PC-3 (cell line): ENCODE measurements at regions not wholly inside any gene's neighbourhood (a gene's known extent, or its start where the extent isn't known, plus 50 kb on each side); places are given as distances from the start of the nearest gene placed in this dataset.

Experiments used
- ATAC-seq: fragments of 200-7000 bp; cut with Tn5 transposase; 2 replicates; pipeline ENCODE4 v1.9.1; 2020; ENCODE audit warnings: mild to moderate bottlenecking, moderate library complexity
- BruUV-seq: library from RNA; stranded (reverse); fragments of 400-500 nt; replicated peaks from 2 replicates; lab custom pipeline; 2021; lab: Mats Ljungman, UMichigan
- CTCF ChIA-PET: fragments of 300-600 bp; sonication (Branson Sonifier 250); formaldehyde crosslinking; loops from one replicate; lab custom pipeline; 2022; ENCODE audit warnings: antibody characterized with exemption; lab: Charles Lee
- POLR2A ChIA-PET: fragments of 300-600 bp; sonication (Branson Sonifier 250); formaldehyde crosslinking; loops from one replicate; lab custom pipeline; 2022; ENCODE audit warnings: antibody characterized with exemption; ENCODE audit not compliant: unreplicated experiment; lab: Charles Lee
- DNase-seq: peaks from one replicate; pipeline ENCODE4 v3.0.0-alpha.2; 2015
- H2AFZ ChIP-seq: fragments of 300-600 bp; sonication (generic); 2 replicates; pipeline ENCODE4 v1.6.0; 2016; ENCODE audit warnings: antibody characterized with exemption, low read length
- H3F3A ChIP-seq: fragments of 300-600 bp; sonication (generic); one replicate; pipeline ENCODE4 v1.6.0; 2017; ENCODE audit warnings: antibody characterized with exemption, low read length, control low read depth, mild to moderate bottlenecking; ENCODE audit not compliant: unreplicated experiment
- H3K27ac ChIP-seq: fragments of 300-600 bp; sonication (generic); 2 replicates; pipeline ENCODE4 v1.5.1; 2016; ENCODE audit warnings: mild to moderate bottlenecking, low read length
- H3K27me3 ChIP-seq: fragments of 300-600 bp; sonication (generic); 2 replicates; pipeline ENCODE4 v1.6.1; 2016; ENCODE audit warnings: low read length, mixed read lengths
- H3K36me3 ChIP-seq: fragments of 300-600 bp; sonication (generic); 2 replicates; pipeline ENCODE4 v1.6.1; 2016; ENCODE audit warnings: low read depth, mixed run types, low read length, mixed read lengths
- H3K4me1 ChIP-seq: fragments of 300-600 bp; sonication (generic); 2 replicates; pipeline ENCODE4 v1.5.1; 2016; ENCODE audit warnings: low read length; ENCODE audit not compliant: insufficient read depth
- H3K4me2 ChIP-seq: fragments of 300-600 bp; sonication (generic); 2 replicates; pipeline ENCODE4 v1.6.0; 2016; ENCODE audit warnings: low read length
- H3K4me3 ChIP-seq: fragments of 300-600 bp; sonication (generic); 2 replicates; pipeline ENCODE4 v1.5.1; 2016; ENCODE audit warnings: mild to moderate bottlenecking, low read length, mixed read lengths
- H3K79me2 ChIP-seq: fragments of 300-600 bp; sonication (generic); 2 replicates; pipeline ENCODE4 v1.6.1; 2017; ENCODE audit warnings: low read length, mixed read lengths
- H3K9ac ChIP-seq: fragments of 300-600 bp; sonication (generic); 2 replicates; pipeline ENCODE4 v1.6.0; 2016; ENCODE audit warnings: mild to moderate bottlenecking, low read length
- H3K9me2 ChIP-seq: fragments of 300-600 bp; sonication (generic); replicated peaks from 2 replicates; pipeline ENCODE4 v1.6.1; 2016; ENCODE audit warnings: mixed run types, low read length, mixed read lengths
- H3K9me3 ChIP-seq: fragments of 300-600 bp; sonication (generic); 2 replicates; pipeline ENCODE4 v1.6.1; 2016; ENCODE audit warnings: low read length, mixed read lengths
- H4K20me1 ChIP-seq: fragments of 300-600 bp; sonication (generic); 2 replicates; pipeline ENCODE4 v1.6.1; 2016; ENCODE audit warnings: low read length, mixed read lengths
- CTCF ChIP-seq: fragments of 300-600 bp; sonication (generic); conservative IDR thresholded peaks from 2 replicates; pipeline ENCODE4 v1.5.1; 2017; ENCODE audit warnings: antibody characterized with exemption, low read depth, mild to moderate bottlenecking, low read length
- EZH2 ChIP-seq: fragments of 300-600 bp; sonication (generic); IDR thresholded peaks from one replicate; pipeline ENCODE4 v1.6.1; 2017; ENCODE audit warnings: antibody characterized with exemption, mild to moderate bottlenecking, low read length; ENCODE audit not compliant: unreplicated experiment
- EZH2phosphoT487 ChIP-seq: fragments of 300-600 bp; sonication (generic); IDR thresholded peaks from 2 replicates; pipeline ENCODE4 v1.6.1; 2018; ENCODE audit warnings: mild to moderate bottlenecking, antibody characterized with exemption, low read length, borderline replicate concordance
- intact Hi-C: fragments of 100-400 bp; cut with micrococcal nuclease; formaldehyde crosslinking; loops from 2 replicates; pipeline ENCODE4 v1.9.0; 2023

GRCh38 chr18:4751523-4751922, 296.4 kb upstream of the DLGAP1 start:
- CTCF ChIA-PET = no interaction called here
- BruUV-seq = no TSS peak

GRCh38 chr18:4750393-4751346, 295.6 kb upstream of the DLGAP1 start:
- POLR2A ChIA-PET = no interaction called here
- no peaks in the 10 kb centered on the region for H3K9me2 ChIP-seq
- H2AFZ ChIP-seq = no peak overlapping the region
- CTCF ChIA-PET = no interaction called here
- no peaks in the 10 kb centered on the region for H3K79me2 ChIP-seq
- H3K4me3 ChIP-seq = no peak overlapping the region
- no peaks in the 10 kb centered on the region for H3K4me1 ChIP-seq
- no peaks in the 10 kb centered on the region for H4K20me1 ChIP-seq
- TF ChIP-seq CTCF (no peak), EZH2 (no peak), EZH2phosphoT487 (no peak)
- no peak for ATAC-seq
- no TSS peak for BruUV-seq
- no peaks in the 10 kb centered on the region for H3F3A ChIP-seq
- no peak overlapping the region for H3K9ac ChIP-seq
- intact Hi-C loops = no loop called here
- no peak for DNase-seq
- peaks cover 35% of the 10 kb centered on the region for H3K9me3 ChIP-seq
- H3K4me2 ChIP-seq = no peak overlapping the region
- no peaks in the 10 kb centered on the region for H3K36me3 ChIP-seq
- no peak overlapping the region for H3K27ac ChIP-seq
- no peaks in the 10 kb centered on the region for H3K27me3 ChIP-seq

More at GRCh38 chr18:4751523-4751922, 296.4 kb upstream of the DLGAP1 start:
- no peak for TF ChIP-seq EZH2
- TF ChIP-seq EZH2phosphoT487 = no peak
- TF ChIP-seq CTCF = no peak
- Histone ChIP-seq H3K4me3 (no peak overlapping the region), H3K27me3 (no peaks in the 10 kb centered on the region), H2AFZ (no peak overlapping the region), H3K4me1 (no peaks in the 10 kb centered on the region), H3K9me2 (no peaks in the 10 kb centered on the region), H3K9ac (no peak overlapping the region), H3K36me3 (no peaks in the 10 kb centered on the region), H3F3A (no peaks in the 10 kb centered on the region), H3K27ac (no peak overlapping the region), H4K20me1 (no peaks in the 10 kb centered on the region), H3K9me3 (peaks cover 33% of the 10 kb centered on the region), H3K79me2 (no peaks in the 10 kb centered on the region), H3K4me2 (no peak overlapping the region)
- intact Hi-C loops = no loop called here
- no peak for ATAC-seq
- POLR2A ChIA-PET = no interaction called here
- DNase-seq = no peak

- Histone ChIP-seq H3K4me1 (no peaks in the 10 kb centered on the region), H3K79me2 (no peaks in the 10 kb centered on the region), H3F3A (no peaks in the 10 kb centered on the region), H2AFZ (no peak overlapping the region), H3K9me2 (no peaks in the 10 kb centered on the region), H3K9ac (no peak overlapping the region), H3K27me3 (no peaks in the 10 kb centered on the region), H4K20me1 (no peaks in the 10 kb centered on the region), H3K9me3 (peaks cover 35% of the 10 kb centered on the region), H3K4me3 (no peak overlapping the region), H3K36me3 (no peaks in the 10 kb centered on the region), H3K4me2 (no peak overlapping the region), H3K27ac (no peak overlapping the region)
- CTCF ChIA-PET = no interaction called here
- TF ChIP-seq EZH2phosphoT487 (no peak), CTCF (no peak), EZH2 (no peak)
- no TSS peak for BruUV-seq
- DNase-seq (no peak), ATAC-seq (no peak)
- POLR2A ChIA-PET = no interaction called here
- intact Hi-C loops = no loop called here
These were observed 293.9 kb upstream of the DLGAP1 start for GRCh38 chr18:4748975-4749374.
